ENCODE measurements at regions not wholly inside any gene's neighbourhood (a gene's known extent, or its start where the extent isn't known, plus 50 kb on each side); places are given as distances from the start of the nearest gene placed in this dataset.

DNA sequence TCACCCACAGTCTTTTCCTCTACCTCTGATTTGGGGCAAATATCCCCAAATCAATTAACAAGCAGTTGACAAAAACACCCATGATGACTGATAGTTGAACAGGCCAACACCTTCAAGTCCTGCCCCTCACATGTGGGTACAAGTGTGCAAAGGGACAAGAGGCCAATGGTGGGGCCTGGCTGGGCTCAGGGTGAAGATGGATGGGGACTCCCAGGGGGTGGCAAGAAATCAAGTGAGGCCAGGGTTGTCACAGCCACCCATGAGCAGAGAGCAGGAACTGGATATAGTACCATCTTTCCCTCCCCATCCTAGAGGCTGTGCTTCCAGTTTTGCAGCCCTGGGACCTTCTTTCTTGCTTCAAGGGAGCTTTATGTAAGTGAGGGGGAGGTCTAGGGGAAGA is 270.2 kb upstream of the TOPAZ1 start:
- Histone ChIP-seq H3K9me2 (ENCODE audit: insufficient read depth, low read length) (no peaks in the 10 kb centered on the region), H2AFZ (ENCODE audit: low read depth, low read length) (no peak overlapping the region), H3K79me2 (replicated peaks; ENCODE audit: insufficient read depth, low read length) (no peaks in the 10 kb centered on the region), H3K9ac (ENCODE audit: low read length) (no peak overlapping the region), H3K27me3 (ENCODE audit: insufficient read depth, low read depth, low read length) (no peaks in the 10 kb centered on the region), H3K27ac (ENCODE audit: low read length) (no peak overlapping the region), H3K36me3 (ENCODE audit: insufficient read depth, low read length) (no peaks in the 10 kb centered on the region), H4K20me1 (ENCODE audit: insufficient read depth) (no peaks in the 10 kb centered on the region), H3K4me3 (ENCODE audit: low read length) (no peak overlapping the region), H3K9me3 (ENCODE audit: low read length) (no peaks in the 10 kb centered on the region), H3F3A (ENCODE audit: insufficient read depth, low read length, poor library complexity, severe bottlenecking) (peaks cover 5% of the 10 kb centered on the region), H3K4me2 (ENCODE audit: low read length) (no peak overlapping the region)
- no peak for TF ChIP-seq POLR2AphosphoS5 (IDR thresholded peaks at IDR 0.05)
- TF ChIP-seq TAF1 (IDR thresholded peaks at IDR 0.05; ENCODE audit: low read depth), result no peak
- TF ChIP-seq MXI1 (conservative IDR thresholded peaks at IDR 0.05; ENCODE audit: poor library complexity, severe bottlenecking), result no peak
- TF ChIP-seq, protein P1, sequence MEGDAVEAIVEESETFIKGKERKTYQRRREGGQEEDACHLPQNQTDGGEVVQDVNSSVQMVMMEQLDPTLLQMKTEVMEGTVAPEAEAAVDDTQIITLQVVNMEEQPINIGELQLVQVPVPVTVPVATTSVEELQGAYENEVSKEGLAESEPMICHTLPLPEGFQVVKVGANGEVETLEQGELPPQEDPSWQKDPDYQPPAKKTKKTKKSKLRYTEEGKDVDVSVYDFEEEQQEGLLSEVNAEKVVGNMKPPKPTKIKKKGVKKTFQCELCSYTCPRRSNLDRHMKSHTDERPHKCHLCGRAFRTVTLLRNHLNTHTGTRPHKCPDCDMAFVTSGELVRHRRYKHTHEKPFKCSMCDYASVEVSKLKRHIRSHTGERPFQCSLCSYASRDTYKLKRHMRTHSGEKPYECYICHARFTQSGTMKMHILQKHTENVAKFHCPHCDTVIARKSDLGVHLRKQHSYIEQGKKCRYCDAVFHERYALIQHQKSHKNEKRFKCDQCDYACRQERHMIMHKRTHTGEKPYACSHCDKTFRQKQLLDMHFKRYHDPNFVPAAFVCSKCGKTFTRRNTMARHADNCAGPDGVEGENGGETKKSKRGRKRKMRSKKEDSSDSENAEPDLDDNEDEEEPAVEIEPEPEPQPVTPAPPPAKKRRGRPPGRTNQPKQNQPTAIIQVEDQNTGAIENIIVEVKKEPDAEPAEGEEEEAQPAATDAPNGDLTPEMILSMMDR (IDR thresholded peaks at IDR 0.05; ENCODE audit: poor library complexity, severe bottlenecking), result no peak
- no peak for TF ChIP-seq EP300 (conservative IDR thresholded peaks at IDR 0.05; ENCODE audit: poor library complexity, severe bottlenecking)
- TF ChIP-seq SMC3 (conservative IDR thresholded peaks at IDR 0.05; ENCODE audit: poor library complexity), result no peak
- no peak for TF ChIP-seq EZH2 (IDR thresholded peaks at IDR 0.05; ENCODE audit: borderline replicate concordance, insufficient read depth, low read length, poor library complexity, severe bottlenecking)
- TF ChIP-seq, protein P2, sequence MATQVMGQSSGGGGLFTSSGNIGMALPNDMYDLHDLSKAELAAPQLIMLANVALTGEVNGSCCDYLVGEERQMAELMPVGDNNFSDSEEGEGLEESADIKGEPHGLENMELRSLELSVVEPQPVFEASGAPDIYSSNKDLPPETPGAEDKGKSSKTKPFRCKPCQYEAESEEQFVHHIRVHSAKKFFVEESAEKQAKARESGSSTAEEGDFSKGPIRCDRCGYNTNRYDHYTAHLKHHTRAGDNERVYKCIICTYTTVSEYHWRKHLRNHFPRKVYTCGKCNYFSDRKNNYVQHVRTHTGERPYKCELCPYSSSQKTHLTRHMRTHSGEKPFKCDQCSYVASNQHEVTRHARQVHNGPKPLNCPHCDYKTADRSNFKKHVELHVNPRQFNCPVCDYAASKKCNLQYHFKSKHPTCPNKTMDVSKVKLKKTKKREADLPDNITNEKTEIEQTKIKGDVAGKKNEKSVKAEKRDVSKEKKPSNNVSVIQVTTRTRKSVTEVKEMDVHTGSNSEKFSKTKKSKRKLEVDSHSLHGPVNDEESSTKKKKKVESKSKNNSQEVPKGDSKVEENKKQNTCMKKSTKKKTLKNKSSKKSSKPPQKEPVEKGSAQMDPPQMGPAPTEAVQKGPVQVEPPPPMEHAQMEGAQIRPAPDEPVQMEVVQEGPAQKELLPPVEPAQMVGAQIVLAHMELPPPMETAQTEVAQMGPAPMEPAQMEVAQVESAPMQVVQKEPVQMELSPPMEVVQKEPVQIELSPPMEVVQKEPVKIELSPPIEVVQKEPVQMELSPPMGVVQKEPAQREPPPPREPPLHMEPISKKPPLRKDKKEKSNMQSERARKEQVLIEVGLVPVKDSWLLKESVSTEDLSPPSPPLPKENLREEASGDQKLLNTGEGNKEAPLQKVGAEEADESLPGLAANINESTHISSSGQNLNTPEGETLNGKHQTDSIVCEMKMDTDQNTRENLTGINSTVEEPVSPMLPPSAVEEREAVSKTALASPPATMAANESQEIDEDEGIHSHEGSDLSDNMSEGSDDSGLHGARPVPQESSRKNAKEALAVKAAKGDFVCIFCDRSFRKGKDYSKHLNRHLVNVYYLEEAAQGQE (IDR thresholded peaks at IDR 0.05; ENCODE audit: borderline replicate concordance), result no peak
- TF ChIP-seq RAD21 (conservative IDR thresholded peaks at IDR 0.05), result no peak

DNA sequence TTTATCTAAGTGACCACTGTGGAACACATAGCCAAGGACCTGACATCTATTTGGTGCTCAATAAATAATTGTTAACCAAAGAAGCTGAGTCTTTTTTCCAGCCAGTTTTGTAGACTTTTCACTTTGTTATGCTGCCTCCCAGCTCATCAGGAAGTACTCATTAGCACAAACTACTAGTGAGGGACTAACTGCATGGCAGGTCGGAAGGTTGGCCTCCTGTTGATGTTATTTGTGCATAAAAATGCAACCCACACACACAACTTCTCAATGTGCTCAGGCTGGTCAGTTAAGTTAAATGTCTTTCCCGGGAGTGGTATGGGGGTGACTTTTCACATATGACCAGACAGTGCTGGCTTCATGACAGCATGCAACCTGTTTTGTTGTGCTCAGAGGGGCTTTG is 263.0 kb upstream of the TOPAZ1 start:
- TF ChIP-seq, protein P2 (IDR thresholded peaks at IDR 0.05; ENCODE audit: borderline replicate concordance), result no peak
- TF ChIP-seq MXI1 (conservative IDR thresholded peaks at IDR 0.05; ENCODE audit: poor library complexity, severe bottlenecking), result no peak
- TF ChIP-seq, protein P1 (IDR thresholded peaks at IDR 0.05; ENCODE audit: poor library complexity, severe bottlenecking), result no peak
- TF ChIP-seq SMC3 (conservative IDR thresholded peaks at IDR 0.05; ENCODE audit: poor library complexity), result no peak
- no peak for TF ChIP-seq TAF1 (IDR thresholded peaks at IDR 0.05; ENCODE audit: low read depth)
- TF ChIP-seq POLR2AphosphoS5 (IDR thresholded peaks at IDR 0.05), result no peak
- Histone ChIP-seq H3K27me3 (ENCODE audit: insufficient read depth, low read depth, low read length) (no peaks in the 10 kb centered on the region), H2AFZ (ENCODE audit: low read depth, low read length) (no peak overlapping the region), H3K27ac (ENCODE audit: low read length) (no peak overlapping the region), H3K79me2 (replicated peaks; ENCODE audit: insufficient read depth, low read length) (no peaks in the 10 kb centered on the region), H3K9me3 (ENCODE audit: low read length) (no peaks in the 10 kb centered on the region), H3K4me3 (ENCODE audit: low read length) (no peak overlapping the region), H3K36me3 (ENCODE audit: insufficient read depth, low read length) (no peaks in the 10 kb centered on the region), H4K20me1 (ENCODE audit: insufficient read depth) (no peaks in the 10 kb centered on the region), H3K9ac (ENCODE audit: low read length) (no peak overlapping the region), H3K4me2 (ENCODE audit: low read length) (no peak overlapping the region), H3K9me2 (ENCODE audit: insufficient read depth, low read length) (no peaks in the 10 kb centered on the region), H3F3A (ENCODE audit: insufficient read depth, low read length, poor library complexity, severe bottlenecking) (no peaks in the 10 kb centered on the region)

Measured in neural cell (in vitro differentiated cells).